Fibroblast of upper back skin (primary cell): ENCODE measurements at regions not wholly inside any gene's neighbourhood (a gene's known extent, or its start where the extent isn't known, plus 50 kb on each side); places are given as distances from the start of the nearest gene placed in this dataset.
A peak's percentile ranks its signal among the peaks of the same experiment; 100 is the strongest.

Experiments
- DNase-seq: peaks from one replicate; pipeline ENCODE4 v3.0.0-alpha.2; 2013

DNA sequence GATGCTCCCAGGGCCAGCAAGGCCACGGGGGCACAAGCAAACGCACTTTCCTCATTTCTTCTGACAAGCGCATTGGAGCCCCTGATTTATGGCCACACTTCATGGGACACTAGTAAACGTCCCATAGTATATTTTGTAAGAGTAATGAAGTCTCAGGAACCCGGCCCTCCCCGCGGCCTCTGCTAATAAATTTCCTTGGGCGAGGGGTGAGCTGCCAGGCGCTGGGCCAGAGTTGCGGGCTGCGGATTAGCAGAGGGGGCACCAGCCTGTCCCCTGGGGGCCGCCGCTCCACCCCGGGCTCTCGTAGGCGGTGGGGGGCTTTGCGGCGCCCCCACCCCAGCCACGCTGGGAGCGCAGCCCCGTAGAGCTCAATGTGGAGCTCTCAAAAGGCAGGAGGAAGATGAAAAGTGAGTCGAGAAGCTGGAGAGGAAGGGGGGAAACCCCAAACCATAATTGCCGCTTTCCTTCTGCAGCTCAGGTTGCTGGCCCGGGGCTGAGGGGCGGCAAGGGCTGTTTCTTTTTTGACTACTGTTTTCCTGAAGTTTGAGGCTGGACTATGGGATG is 173.6 kb downstream of the CDC5L start:
- no peak for DNase-seq

GRCh38 chr6:44561832-44562665 is 174.5 kb downstream of the CDC5L start:
- DNase-seq = no peak

GRCh38 chr6:44563397-44563796 is 175.9 kb downstream of the CDC5L start:
- DNase-seq = peak; percentile 40

DNA sequence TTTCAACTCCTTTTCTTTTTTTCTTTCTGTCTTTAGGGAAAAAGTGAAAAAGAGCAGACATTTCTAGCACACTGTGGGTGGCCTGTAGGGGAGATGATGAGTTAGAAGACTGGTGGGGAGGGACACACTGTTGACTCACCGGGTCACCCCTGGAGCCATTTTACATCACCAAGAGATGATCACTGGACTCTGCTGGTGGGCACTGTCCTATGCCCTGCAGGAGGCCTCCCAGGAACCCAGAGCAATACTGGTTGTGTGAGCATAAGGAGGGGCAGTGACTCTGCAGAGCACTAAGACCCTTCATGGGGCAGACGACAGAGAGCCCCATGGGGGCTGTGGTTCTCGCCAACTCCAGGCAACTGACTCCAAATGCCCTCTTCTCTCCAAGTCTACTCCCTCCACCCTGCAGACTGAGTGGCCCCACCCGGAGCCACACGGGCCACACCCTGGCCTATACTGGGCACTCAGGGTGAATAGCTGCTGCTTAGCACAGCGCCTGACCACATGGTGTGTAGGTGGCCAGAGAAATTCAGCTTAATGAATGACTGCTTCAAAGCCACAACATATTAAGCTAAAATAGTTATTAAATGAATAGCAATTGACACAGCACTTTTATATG is 177.5 kb downstream of the CDC5L start:
- DNase-seq = no peak

DNA sequence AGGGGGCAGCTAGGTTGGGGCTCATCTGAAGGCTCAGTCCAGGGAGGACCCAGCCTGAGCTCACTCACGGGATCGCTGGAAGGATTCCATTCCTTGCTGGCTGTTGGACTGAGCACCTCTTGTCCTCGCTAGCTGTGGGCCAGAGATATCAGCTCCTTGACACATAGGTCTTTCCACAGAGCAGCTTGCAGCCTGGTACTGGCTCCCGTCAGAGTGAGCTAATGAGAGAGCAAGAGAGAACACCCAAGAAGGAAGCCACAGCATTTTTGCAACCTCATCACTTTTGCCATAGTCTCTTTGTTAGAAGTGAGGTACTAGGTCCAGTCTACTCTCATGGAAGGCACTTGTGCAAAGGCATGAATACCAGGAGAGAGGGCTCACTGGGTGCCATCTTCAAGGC is 179.9 kb downstream of the CDC5L start:
- DNase-seq = no peak

DNA sequence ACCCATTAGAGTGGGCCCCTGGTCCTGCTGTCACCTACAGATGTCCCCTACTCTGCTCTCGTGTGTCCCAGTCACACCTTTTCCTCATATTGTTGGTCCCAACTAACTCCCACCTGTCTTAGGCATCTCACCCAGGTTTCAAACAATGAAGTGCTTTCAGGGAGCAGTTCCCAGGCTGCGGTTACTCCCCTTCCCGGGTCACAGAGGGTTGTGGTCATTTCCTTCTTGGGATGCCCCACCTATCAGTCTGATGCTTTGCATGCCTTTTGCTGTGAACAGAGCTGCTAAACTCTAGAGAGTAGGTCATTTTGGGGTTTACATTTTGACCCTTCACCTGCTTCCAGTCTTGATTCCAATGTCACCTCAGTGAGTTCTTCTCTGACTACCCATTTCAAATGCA is 181.6 kb downstream of the CDC5L start:
- no peak for DNase-seq

- DNase-seq = peak; percentile 74
Observed at GRCh38 chr6:44569931-44570385, 182.5 kb downstream of the CDC5L start.

GRCh38 chr6:44571510-44571909 is 184.0 kb downstream of the CDC5L start:
- DNase-seq = no peak

DNA sequence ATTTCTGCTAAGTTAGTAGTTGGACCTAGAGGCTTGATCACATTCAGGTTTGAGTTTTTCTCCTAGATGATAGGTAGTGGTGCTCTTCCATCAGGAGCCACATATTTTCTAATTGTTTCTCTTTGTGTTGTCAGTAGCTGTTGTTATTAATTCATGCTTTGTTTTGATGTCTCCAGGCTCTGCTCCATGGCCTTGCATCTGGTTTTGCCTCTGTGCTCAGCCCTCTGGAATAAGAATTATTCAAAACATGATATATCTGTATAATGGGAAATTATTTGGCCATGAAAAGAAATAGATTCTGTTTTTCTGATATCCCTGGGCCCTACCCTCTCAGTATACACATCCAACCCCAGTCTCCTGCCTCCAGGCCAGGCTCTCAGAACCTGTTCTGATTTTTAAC is 184.8 kb downstream of the CDC5L start:
- no peak for DNase-seq

DNA sequence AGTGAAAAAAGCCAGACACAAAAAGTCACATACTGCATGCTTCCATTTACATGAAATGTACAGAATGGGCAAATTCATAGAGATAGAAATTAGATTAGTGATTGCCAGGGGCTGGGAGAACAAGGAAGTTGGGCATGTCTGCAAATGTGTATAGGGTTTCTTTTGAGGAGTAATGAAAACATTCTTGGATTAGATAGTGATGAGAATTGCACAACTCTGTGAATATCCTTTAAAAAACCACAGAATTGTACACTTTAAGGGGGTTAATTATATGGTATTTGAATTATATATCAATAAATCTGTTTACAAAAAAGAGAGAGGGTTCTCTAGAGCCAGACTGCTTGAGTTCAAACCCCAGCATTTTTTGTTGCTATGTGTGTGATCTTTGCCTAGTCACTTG is 188.1 kb downstream of the CDC5L start:
- DNase-seq = peak; percentile 59

- DNase-seq = peak; percentile 91
Observed at GRCh38 chr6:44576132-44576631, 188.7 kb downstream of the CDC5L start.

- DNase-seq = peak; percentile 79
Observed at GRCh38 chr6:44580901-44581300, 193.4 kb downstream of the CDC5L start.

DNA sequence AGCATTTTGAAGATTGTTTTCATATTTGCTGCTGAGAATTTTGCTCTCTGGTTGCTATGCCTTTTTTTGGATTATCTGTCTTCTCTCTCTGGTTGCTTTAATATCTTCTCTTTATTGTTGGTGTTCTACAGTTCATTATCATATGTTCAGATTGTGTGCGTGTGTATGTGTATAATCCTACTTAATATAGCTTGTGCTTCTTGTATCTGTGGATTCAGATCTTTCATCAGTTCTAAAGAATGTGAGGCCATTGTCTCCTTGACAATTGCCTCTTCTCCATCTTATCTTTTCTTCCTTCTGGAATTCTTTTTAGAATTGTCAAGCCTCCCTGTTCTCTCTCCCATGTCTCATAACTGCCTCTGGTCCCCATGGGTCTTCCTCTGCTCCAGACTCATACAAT is 195.4 kb downstream of the CDC5L start:
- DNase-seq = no peak

DNA sequence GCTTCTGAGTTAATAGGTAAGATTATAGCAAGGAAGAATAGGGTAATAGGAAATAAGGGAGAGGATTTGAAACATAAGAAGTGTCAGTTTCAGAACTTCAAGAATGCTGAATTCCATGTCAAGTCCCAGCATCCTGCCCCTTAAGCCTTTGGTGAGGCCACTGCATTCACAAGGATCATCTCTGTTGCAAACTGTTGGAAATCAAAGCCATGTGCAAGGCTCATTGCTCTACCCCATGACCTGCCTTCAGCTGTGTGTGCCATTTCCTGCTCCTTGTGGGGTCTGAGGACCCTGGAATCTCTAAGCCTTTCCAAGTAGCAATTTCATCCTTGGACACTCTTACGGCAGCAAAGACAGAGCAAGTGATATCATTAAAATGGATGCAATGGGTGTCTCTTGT is 203.0 kb downstream of the CDC5L start:
- no peak for DNase-seq

DNA sequence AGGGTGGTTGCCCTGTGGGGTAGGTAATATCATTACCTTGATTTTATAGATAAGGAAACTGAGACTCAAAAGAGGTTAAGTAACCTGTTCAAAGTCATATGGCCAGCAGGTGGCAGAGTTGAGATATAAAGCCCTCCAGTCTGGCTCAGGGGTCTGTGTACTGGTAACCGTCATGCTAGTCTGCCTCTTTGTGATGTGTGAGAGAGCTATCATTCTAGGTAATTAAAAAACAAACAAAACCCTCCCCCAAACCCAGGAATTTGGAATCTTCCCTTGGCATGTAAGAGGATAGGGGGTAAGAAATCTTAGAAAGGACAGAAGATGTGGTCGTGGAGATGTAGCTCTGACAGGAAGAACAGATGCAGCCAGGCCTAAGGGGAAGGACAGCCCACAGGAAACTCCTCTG is 206.0 kb downstream of the CDC5L start:
- DNase-seq = peak; percentile 85

GRCh38 chr6:44594481-44594880 is 207.0 kb downstream of the CDC5L start:
- peak; percentile 17 for DNase-seq

DNA sequence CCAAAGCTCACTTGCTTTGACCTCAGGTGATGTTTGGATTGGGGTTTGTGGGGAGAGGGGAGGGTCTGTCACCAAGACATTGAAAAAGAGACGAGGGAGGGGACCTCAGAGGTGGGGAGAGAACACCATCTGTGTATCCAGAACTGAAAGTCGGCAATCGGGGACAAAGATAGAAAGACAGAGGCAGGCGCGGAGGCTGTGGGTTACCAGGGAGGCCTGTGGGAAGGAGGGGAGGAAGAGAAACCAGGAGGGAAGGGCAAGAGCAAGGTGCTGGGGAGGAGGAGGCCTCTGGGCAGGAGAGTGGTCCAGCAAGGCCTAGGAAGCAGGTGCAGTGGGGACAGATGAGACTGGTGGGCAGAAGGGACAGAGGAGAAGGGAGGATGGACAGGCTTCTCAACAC is 211.2 kb downstream of the CDC5L start:
- DNase-seq = no peak

DNA sequence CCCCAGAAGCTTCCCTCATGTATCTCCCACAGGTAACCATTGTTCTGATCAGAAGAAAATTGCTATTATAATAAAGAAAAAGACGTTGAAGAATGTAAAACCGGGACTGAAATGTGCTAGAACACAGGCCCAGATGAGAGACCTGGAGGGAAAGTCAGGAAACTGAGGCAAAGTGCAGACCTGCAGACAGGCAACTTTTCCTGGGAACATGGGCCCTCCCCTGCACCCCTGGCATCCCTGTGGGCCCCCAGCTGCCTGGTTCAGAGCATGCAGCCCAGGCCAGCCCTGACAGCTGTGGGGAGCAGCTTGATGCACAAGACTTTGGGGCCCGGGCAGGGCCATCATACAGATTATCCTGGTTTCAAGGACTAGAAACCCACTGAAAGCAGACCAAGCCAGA is 212.2 kb downstream of the CDC5L start:
- DNase-seq = no peak

DNA sequence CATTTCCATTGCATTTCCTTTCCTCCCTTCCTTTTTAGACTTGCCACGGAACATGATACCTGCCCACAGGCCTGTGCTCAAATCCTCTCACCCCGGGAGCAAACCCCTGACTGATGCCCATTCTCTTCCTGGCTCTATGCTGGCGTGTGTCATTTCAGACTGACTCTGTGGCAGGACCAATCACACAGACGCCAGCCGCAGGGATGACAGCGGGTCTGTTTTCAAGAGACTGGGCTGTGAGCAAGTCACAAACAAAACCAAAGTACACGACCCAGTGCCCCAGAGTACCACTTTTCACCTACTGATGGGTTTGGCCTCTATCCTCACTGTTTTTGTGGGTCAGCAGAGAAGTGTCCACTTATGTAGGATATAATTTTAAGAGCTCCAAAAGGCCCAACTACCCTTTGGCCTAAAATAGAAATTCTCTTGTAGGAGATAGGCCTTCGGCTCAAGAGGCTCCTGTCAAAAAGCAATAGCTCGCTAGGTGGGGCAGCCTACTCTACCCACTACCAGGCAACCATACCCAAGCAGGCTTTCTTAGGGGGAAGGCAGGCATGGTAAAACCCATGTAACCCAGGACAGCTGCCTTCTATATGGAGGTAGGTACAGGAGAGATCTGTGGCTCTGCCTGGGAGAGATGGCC is 215.7 kb downstream of the CDC5L start:
- DNase-seq = no peak

- DNase-seq = no peak
Observed at GRCh38 chr6:44606504-44606903, 219.0 kb downstream of the CDC5L start.

GRCh38 chr6:44606976-44607375 is 219.5 kb downstream of the CDC5L start:
- DNase-seq = no peak

- no peak for DNase-seq
Observed at GRCh38 chr6:44608175-44608574, 220.7 kb downstream of the CDC5L start.

DNA sequence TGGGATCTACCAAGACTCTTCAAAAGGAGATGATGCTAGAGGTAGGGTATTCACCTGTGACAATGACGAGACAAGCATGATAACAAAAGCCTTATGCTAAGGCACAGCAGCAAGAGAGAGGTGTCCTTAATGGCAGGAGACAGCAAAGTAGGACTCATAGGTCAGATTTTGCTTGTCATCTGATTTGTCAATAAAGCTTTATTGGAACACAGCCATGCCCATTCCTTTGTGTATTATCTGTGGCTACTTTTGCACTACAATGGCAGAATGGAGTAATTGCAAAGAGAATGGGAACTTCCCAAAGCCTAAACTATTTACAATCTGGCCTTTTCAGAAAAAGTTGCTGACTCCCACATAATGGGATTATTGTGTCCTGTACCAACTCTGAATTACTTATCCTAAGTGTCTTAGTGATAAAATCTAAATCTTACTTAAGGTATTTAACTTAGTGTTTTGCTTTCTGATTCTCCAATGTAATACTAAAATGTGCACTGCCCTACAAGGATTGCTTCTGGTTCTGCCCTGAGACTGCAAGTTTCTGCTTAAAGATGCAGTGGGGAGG is 221.6 kb downstream of the CDC5L start:
- no peak for DNase-seq
